Fibroblast of lung (primary cell): ENCODE measurements at regions not wholly inside any gene's neighbourhood (a gene's known extent, or its start where the extent isn't known, plus 50 kb on each side); places are given as distances from the start of the nearest gene placed in this dataset.

ENCODE experiments used
- CTCF ChIP-seq, 2 donors: IDR thresholded peaks in 1 of 2; conservative IDR thresholded peaks in 1 of 2; 1 replicate in 1 of 2; 2 replicates in 1 of 2; pipeline ENCODE4 v1.5.1; 2011 to 2012; ENCODE audit warnings: low read length in 2 of 2, control low read depth in 1 of 2, inconsistent platforms in 1 of 2, low read depth in 1 of 2, mild to moderate bottlenecking in 1 of 2
- EZH2 ChIP-seq: IDR thresholded peaks from 2 replicates; pipeline ENCODE4 v1.5.1; 2012; ENCODE audit warnings: low read length, control low read depth, mild to moderate bottlenecking; ENCODE audit errors: missing control alignments

GRCh38 chr18:71329563-71329962 lies 1040.7 kb downstream of the SOCS6 start:
- TF ChIP-seq EZH2 (no peak), CTCF (conservative IDR thresholded peaks at IDR 0.05 in 1 of 2, IDR thresholded peaks at IDR 0.05 in 1 of 2; ENCODE audit: low read depth in 1 of 2, low read length in 2 of 2) (no peak)
